Panc1 (cell line): ENCODE measurements at regions not wholly inside any gene's neighbourhood (a gene's known extent, or its start where the extent isn't known, plus 50 kb on each side); places are given as distances from the start of the nearest gene placed in this dataset.

ENCODE experiments used
- ATAC-seq: fragments of 200-7000 bp; cut with Tn5 transposase; 2 replicates; pipeline ENCODE4 v1.9.1; 2020; ENCODE audit warnings: mild to moderate bottlenecking, moderate library complexity
- BruUV-seq: library from RNA; stranded (reverse); fragments of 400-500 nt; replicated peaks from 2 replicates; lab custom pipeline; 2021; lab: Mats Ljungman, UMichigan
- CTCF ChIA-PET: fragments of 300-600 bp; sonication (Branson Sonifier 250); formaldehyde crosslinking; loops from one replicate; lab custom pipeline; 2022; ENCODE audit warnings: antibody characterized with exemption; lab: Charles Lee
- POLR2A ChIA-PET: fragments of 300-600 bp; sonication (Branson Sonifier 250); formaldehyde crosslinking; loops from one replicate; lab custom pipeline; 2022; ENCODE audit warnings: antibody characterized with exemption; lab: Charles Lee
- DNase-seq: peaks from one replicate; pipeline ENCODE4 v3.0.0-alpha.2; 2010; ENCODE audit warnings: low read depth, low spot score
- H3K27ac ChIP-seq: 2 replicates; pipeline ENCODE4 v1.5.1; 2011; ENCODE audit warnings: mild to moderate bottlenecking, low read length, inconsistent platforms
- H3K27me3 ChIP-seq: fragments of 200-500 bp; sonication (Bioruptor generic); 2 replicates; pipeline ENCODE4 v1.6.0; 2014; ENCODE audit warnings: low read length, inconsistent platforms; ENCODE audit not compliant: control insufficient read depth, insufficient read depth
- H3K36me3 ChIP-seq: fragments of 200-500 bp; sonication (Bioruptor generic); 2 replicates; pipeline ENCODE4 v1.5.1; 2014; ENCODE audit warnings: inconsistent platforms, mild to moderate bottlenecking, low read length, moderate library complexity; ENCODE audit not compliant: control insufficient read depth, insufficient read depth
- H3K4me1 ChIP-seq: 2 replicates; pipeline ENCODE4 v1.5.1; 2011; ENCODE audit warnings: inconsistent platforms, mild to moderate bottlenecking, low read length, moderate library complexity; ENCODE audit not compliant: control insufficient read depth, insufficient read depth
- H3K4me3 ChIP-seq, 2 experiments: 2 replicates each; pipeline ENCODE4 v1.5.1; 2011 to 2012; ENCODE audit warnings: low read depth in 2 of 2, low read length in 2 of 2, mild to moderate bottlenecking in 2 of 2, inconsistent platforms in 1 of 2, moderate library complexity in 1 of 2
- H3K9me3 ChIP-seq: fragments of 200-500 bp; sonication (Bioruptor generic); 2 replicates; pipeline ENCODE4 v1.5.1; 2014; ENCODE audit warnings: low read depth, mild to moderate bottlenecking, inconsistent platforms, low read length, moderate library complexity; ENCODE audit not compliant: control insufficient read depth, insufficient read depth
- CTCF ChIP-seq: fragments of 450-650 bp; IDR thresholded peaks from 2 replicates; pipeline ENCODE4 v1.5.1; 2017; ENCODE audit warnings: mild to moderate bottlenecking
- POLR2AphosphoS5 ChIP-seq: IDR thresholded peaks from 2 replicates; pipeline ENCODE4 v1.6.1; 2012; ENCODE audit warnings: mild to moderate bottlenecking, low read depth, low read length, moderate library complexity
- REST ChIP-seq, 2 experiments: IDR thresholded peaks; 2 replicates each; pipeline ENCODE4 v1.6.1; 2011 to 2012; ENCODE audit warnings: low read depth in 2 of 2, control low read depth in 1 of 2, low read length in 1 of 2, mild to moderate bottlenecking in 1 of 2, moderate library complexity in 1 of 2; ENCODE audit not compliant: insufficient read depth in 1 of 2
- SIN3A ChIP-seq: IDR thresholded peaks from 2 replicates; pipeline ENCODE4 v1.6.1; 2012; ENCODE audit warnings: low read depth, mild to moderate bottlenecking, low read length, moderate library complexity, borderline replicate concordance; ENCODE audit not compliant: insufficient read depth
- TCF7L2 ChIP-seq: IDR thresholded peaks from 2 replicates; pipeline ENCODE4 v1.6.1; 2011; ENCODE audit warnings: mild to moderate bottlenecking, low read depth, low read length, inconsistent platforms
- in situ Hi-C: cut with HindIII; loops from 2 replicates; pipeline ENCODE4 v1.10.0; 2016; ENCODE audit warnings: low sequenced_read_pairs, low pct_unique_long_range_greater_than_20kb
- intact Hi-C: fragments of 100-400 bp; cut with micrococcal nuclease; formaldehyde crosslinking; loops from one replicate; pipeline ENCODE4 v1.10.0; 2022; ENCODE audit not compliant: unreplicated experiment

- in situ Hi-C loops: no loop called here
- TF ChIP-seq REST (IDR thresholded peaks at IDR 0.05; ENCODE audit: insufficient read depth in 1 of 2, low read depth in 2 of 2, low read length in 1 of 2): no peak
- TF ChIP-seq TCF7L2: no peak
- TF ChIP-seq POLR2AphosphoS5: no peak
- no peak for TF ChIP-seq SIN3A
- TF ChIP-seq CTCF: no peak
- BruUV-seq: no TSS peak
- CTCF ChIA-PET: no interaction called here
- H3K27me3 ChIP-seq: no peaks in the 10 kb centered on the region
- ATAC-seq (no peak), DNase-seq (no peak)
- no peaks in the 10 kb centered on the region for H3K36me3 ChIP-seq
- H3K9me3 ChIP-seq: 0 out of 2 replicates have a peak, but pooled peaks cover 4% of the 10 kb centered on the region
- intact Hi-C loops: no loop called here
- no peak overlapping the region for H3K4me3 ChIP-seq
- H3K27ac ChIP-seq: no peak overlapping the region
- no peaks in the 10 kb centered on the region for H3K4me1 ChIP-seq
- POLR2A ChIA-PET: no interaction called here
Measured at GRCh38 chr1:214831956-214832355, 229.0 kb downstream of the CENPF start.

GRCh38 chr1:214833178-214833756, 230.3 kb downstream of the CENPF start:
- in situ Hi-C loops (no loop called here), intact Hi-C loops (no loop called here)
- BruUV-seq: no TSS peak
- Histone ChIP-seq H3K27ac (no peak overlapping the region), H3K4me1 (no peaks in the 10 kb centered on the region), H3K27me3 (no peaks in the 10 kb centered on the region), H3K9me3 (no peaks in the 10 kb centered on the region), H3K36me3 (no peaks in the 10 kb centered on the region), H3K4me3 (no peak overlapping the region)
- ATAC-seq (no peak), DNase-seq (no peak)
- CTCF ChIA-PET: no interaction called here
- TF ChIP-seq REST (IDR thresholded peaks at IDR 0.05; ENCODE audit: insufficient read depth in 1 of 2, low read depth in 2 of 2, low read length in 1 of 2) (no peak), CTCF (no peak), POLR2AphosphoS5 (no peak), SIN3A (no peak), TCF7L2 (no peak)
- POLR2A ChIA-PET: no interaction called here
